Cardiac septum (tissue), 1 donor: ENCODE measurements at regions not wholly inside any gene's neighbourhood (a gene's known extent, or its start where the extent isn't known, plus 50 kb on each side); places are given as distances from the start of the nearest gene placed in this dataset.
A peak's percentile ranks its signal among the peaks of the same experiment; 100 is the strongest.

Experiments
- DNase-seq: peaks from one replicate; pipeline ENCODE4 v3.0.0-alpha.2; 2020; ENCODE audit warnings: low spot score
- intact Hi-C: fragments of 100-400 bp; cut with DNase I; formaldehyde crosslinking; loops from one replicate; pipeline ENCODE4 v1.14.0; 2022
- donor health status: DM: no; HTN: no; CAD: no.

- intact Hi-C loops, result no loop called here
- DNase-seq, result no peak
Observed at GRCh38 chr11:106470230-106470629, 392.8 kb downstream of the AASDHPPT start.

GRCh38 chr11:106471276-106471675 is 393.8 kb downstream of the AASDHPPT start:
- intact Hi-C loops, result no loop called here
- DNase-seq, result no peak

GRCh38 chr11:106473089-106473722 is 395.7 kb downstream of the AASDHPPT start:
- intact Hi-C loops, result no loop called here
- DNase-seq, result no peak

DNA sequence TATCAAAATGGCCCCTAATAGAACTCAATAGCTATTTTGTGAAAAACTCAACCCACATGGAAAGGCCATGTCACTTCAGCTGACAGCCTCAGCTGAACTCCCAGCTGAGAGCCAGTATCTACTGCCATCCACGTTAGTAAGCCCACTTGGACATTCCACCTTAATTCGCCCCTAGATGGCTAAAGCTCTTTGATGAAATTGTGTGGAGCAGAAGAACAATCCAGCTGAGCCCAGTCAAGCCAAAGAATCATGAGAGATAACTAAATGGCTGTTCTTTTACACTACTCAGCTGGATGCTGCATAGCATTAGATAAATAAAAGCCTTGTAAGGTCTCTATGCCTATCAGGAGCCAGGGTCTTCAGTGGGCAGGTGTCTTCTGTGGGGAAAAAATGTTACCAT is 396.8 kb downstream of the AASDHPPT start:
- intact Hi-C loops, result no loop called here
- DNase-seq, result no peak

- intact Hi-C loops, result no loop called here
- DNase-seq, result no peak
Observed at GRCh38 chr11:106475181-106475580, 397.7 kb downstream of the AASDHPPT start.

- no peak for DNase-seq
- intact Hi-C loops, result no loop called here
Observed at GRCh38 chr11:106477776-106478175, 400.3 kb downstream of the AASDHPPT start.

- intact Hi-C loops, result no loop called here
- DNase-seq, result no peak
Observed at GRCh38 chr11:106479646-106480045, 402.2 kb downstream of the AASDHPPT start.

- intact Hi-C loops, result no loop called here
- no peak for DNase-seq
Observed at GRCh38 chr11:106480581-106481190, 403.2 kb downstream of the AASDHPPT start.

GRCh38 chr11:106482917-106483785 is 405.7 kb downstream of the AASDHPPT start:
- intact Hi-C loops, result no loop called here
- no peak for DNase-seq

DNA sequence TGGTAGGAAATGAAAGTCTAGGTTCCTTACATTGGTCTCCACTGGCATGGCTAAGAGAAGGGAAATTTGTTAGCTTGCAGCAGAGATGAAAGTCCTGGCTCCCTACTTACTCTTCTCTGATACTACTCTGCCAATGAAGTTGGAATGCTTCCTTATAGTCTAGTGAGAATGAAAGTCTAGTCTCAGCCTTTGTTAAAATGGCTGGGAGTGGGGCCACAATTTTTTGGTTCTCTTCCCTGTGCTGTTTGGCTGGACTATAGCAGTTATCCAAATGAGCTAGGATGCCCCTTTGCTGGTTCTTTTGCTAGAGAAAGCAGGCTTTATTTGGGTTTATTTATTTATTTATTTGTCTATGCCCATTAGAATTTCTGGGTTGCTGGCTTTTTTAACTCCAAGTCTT is 414.3 kb downstream of the AASDHPPT start:
- intact Hi-C loops, result no loop called here
- no peak for DNase-seq

DNA sequence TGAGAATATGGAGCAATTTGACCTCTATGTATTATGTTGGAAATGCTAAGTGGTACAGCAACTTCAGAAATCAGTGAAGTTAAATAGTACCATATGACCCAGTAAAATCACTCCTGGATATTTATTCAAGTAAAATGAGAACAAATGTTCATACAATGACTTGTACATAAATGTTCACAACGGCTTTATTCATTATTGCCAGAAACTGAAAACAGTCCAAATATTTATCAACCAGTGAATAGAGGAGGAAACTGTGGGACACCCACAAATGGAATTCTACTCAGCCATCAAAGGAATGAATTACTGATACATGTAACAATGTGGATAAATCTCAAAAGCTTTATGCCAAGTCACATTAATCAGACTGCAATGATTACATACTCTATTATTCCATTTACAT is 416.3 kb downstream of the AASDHPPT start:
- intact Hi-C loops, result no loop called here
- no peak for DNase-seq

DNA sequence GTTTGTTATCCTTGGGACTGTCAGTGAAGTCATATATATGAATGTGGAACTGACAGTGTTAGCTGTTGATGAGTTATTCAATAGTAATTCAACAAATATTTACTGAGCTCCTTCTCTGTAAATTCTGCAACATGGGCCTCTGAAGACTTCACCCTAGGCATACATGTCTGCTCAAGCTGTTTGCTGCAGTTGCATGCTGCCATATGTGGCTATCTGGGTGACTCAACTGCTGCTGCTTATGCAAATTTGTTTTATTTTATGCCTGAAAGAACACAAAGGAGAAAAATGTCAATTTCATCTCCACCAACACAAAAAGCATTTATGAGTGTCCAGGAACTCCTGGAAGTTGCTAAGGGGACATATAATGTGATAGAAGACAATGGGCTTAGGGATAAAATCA is 417.6 kb downstream of the AASDHPPT start:
- no peak for DNase-seq
- intact Hi-C loops, result no loop called here

GRCh38 chr11:106496677-106497076 is 419.2 kb downstream of the AASDHPPT start:
- intact Hi-C loops, result no loop called here
- no peak for DNase-seq

DNA sequence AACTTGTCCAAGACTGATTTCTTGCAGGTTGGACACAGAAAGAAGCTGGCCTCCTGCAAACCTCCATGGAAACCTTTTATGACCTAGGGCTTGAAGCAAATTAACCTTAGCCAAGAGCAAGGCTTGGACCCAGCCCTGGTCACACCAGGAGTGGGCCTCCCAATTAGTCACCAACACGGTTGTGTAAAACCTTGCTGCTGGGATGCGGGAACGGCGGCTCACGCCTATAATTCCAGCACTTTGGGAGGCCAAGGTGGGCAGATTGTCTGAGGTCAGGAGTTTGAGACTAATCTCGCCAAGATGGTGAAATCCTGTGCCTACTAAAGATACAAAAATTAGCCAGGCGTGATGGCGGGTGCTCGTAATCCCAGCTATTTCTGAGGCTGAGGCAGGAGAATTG is 419.9 kb downstream of the AASDHPPT start:
- intact Hi-C loops, result no loop called here
- peak; percentile 70 for DNase-seq

DNA sequence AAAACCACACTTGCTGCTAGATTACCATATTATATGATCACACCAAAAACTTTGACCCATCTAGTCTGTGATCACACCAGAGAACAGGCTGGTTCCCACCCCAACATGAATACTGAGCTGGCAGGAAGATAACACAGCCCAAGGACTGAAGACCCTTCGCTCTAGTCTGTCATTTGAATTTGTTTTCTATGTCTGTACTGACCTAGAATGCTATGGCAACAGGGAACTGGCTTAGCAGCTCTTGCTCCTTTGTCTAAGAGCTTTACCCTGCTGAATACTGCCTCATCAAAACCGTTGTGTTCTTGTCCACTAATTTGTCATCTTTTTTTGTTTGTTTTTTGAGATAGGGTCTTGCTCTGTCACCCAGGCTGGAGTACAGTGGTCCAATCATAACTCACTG is 420.4 kb downstream of the AASDHPPT start:
- DNase-seq, result no peak
- intact Hi-C loops, result no loop called here

DNA sequence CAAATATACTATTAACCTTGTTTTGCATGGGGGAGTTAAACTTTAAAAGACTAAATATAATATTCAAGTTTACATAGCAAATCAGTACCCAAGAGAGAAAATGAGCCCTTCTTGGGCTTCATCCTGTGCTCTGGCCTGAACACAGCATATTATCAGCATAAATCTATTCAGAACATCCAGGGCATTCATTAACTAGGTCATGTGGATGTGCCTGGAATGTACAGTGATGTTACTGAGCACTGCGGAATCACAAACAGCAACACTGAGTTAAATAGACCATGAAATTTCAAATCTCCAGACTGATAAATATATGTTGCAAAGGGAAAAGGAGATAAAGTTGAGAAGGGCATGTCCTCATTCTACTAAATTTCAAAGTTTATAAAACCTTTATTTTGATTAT is 426.4 kb downstream of the AASDHPPT start:
- intact Hi-C loops, result no loop called here
- no peak for DNase-seq

DNA sequence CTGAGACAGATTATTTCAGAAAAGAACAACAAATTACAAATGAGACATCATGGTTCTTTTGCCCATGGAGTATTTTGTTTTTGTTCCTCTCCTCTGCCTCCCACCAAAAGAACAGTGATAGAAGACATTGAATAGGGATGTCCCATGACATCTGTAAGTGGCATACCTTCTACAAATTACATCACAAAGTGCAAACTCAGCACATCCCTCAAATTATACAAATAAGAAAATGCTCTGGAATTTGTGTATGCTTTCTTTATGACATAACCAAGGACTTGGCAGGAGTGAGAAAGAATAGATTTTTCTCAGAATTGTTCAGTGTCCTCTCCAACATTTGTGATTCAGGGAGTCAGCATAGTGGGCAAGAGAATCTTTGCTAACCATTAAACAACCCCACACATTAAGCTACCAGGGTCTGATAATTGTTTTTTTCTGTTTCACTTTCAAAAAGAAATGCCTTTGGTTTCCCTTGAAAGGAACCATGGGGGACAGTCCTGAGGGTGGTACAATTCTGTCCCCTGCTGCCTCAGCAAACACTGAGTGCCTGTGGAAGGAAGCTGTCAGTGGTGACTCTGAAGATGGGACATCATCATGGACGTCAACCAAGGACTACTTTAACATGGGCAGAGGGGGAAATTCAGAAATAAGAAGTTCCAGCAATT is 430.3 kb downstream of the AASDHPPT start:
- DNase-seq, result no peak
- intact Hi-C loops, result no loop called here

DNA sequence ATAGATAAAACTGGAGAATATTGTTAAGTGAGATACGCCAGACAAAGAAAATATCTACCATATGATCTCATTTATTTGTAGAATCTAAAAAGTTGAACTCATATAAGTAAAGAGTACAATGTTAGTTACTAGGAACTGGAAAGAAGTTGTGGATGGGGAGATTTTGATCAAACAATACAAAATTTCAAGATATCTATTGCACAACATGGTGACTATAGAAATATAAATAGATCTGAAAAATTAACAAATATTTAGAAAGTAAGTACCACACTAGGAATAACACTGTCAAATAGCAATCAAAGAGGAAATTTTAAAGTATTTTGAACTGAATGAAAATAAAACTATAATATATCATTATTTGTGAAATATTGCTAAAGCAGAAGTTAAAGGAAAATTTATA is 437.2 kb downstream of the AASDHPPT start:
- intact Hi-C loops, result no loop called here
- no peak for DNase-seq

- no peak for DNase-seq
- intact Hi-C loops, result no loop called here
Observed at GRCh38 chr11:106517426-106517825, 440.0 kb downstream of the AASDHPPT start.

GRCh38 chr11:106520146-106520912 is 442.9 kb downstream of the AASDHPPT start:
- intact Hi-C loops, result no loop called here

More at GRCh38 chr11:106520146-106520912, 442.9 kb downstream of the AASDHPPT start:
- no peak for DNase-seq
